ENCODE measurements at regions not wholly inside any gene's neighbourhood (a gene's known extent, or its start where the extent isn't known, plus 50 kb on each side); places are given as distances from the start of the nearest gene placed in this dataset.

DNA sequence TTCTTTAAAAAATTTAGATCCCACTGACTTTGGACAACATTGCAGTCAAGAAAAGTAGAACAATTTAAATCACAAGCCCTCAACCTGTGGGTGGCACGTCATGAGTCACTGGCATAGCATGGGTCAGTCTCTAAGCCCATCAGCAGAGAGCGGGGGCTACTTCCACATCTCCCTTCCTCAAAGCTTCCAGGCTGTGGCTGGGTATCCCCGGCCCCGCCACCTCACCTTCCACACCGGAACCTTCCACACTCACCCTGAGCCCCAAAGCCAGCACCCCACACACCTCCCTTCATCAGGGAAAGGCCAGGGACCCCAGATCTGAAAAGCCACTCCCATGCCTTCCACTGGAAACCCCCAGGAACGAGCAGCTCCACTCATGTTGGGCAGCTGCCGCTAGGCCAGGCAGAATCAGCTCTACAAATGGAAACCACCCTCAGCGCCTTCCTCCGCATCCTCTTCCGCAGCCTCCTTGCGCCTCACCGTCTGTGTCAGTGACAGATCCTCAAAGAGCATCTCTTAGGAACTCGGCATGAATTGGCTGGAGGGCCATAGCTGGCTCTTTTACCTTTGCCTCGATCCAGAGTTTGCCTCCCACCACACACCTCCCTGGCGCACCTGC lies 156.5 kb downstream of the ERCC6L2 start:
- no peak for DNase-seq

DNA sequence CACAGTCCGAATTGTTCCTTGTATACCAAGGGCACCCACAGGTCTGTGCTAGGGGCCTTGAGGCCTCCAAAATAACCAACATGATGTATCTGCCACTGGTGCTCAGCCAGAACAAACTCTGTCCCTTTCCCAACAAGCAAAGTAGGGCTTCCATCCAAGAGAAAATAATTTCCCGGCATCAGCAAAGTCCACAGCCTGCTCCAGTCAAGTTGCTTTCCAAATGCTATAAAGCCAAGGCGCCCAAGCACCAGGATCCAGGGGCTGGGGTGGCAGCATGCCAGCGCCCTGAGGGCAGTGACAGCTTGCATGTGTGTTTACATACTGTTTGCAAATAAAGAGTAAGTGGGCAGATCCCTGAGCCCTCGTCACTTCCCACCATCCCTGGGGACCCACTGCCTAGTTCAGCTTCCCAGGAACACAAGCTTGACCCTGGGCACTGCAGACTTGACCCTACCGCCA lies 155.9 kb downstream of the ERCC6L2 start:
- DNase-seq = peak; percentile 3

DNA sequence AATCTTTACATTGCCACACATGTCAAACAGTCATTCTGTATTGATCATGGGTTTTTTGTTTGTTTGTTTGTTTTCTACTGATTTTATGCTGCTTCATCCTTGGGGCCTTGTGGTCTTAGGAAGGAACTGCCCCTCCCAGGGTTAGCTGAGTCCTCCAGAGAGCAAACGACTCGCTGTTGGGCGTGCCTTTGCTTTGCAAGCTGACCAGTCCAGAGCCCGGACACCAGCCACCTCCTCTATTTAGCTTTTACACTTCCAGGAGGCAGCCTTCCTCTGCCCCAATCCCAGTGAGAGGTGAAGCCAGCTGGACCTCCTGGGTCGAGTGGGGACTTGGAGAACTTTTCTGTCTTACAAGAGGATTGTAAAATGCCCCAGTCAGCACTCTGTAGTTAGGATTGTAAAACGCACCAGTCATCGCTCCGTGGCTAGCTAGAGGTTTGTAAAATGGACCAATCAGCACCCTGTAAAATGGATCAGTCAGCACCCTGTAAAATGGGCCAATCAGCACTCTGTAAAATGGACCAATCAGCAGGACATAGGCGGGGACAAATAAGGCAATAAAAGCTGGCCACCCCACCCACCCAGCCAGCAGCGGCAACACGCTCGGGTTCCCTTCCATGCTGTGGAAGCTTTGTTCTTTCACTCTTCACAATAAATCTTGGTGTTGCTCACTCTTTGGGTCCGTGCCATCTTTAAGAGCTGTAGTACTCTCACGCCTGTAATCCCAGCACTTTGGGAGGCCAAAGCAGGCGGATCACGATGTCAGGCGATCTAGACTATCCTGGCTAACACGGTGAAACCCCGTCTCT lies 154.4 kb downstream of the ERCC6L2 start:
- DNase-seq = no peak

DNA sequence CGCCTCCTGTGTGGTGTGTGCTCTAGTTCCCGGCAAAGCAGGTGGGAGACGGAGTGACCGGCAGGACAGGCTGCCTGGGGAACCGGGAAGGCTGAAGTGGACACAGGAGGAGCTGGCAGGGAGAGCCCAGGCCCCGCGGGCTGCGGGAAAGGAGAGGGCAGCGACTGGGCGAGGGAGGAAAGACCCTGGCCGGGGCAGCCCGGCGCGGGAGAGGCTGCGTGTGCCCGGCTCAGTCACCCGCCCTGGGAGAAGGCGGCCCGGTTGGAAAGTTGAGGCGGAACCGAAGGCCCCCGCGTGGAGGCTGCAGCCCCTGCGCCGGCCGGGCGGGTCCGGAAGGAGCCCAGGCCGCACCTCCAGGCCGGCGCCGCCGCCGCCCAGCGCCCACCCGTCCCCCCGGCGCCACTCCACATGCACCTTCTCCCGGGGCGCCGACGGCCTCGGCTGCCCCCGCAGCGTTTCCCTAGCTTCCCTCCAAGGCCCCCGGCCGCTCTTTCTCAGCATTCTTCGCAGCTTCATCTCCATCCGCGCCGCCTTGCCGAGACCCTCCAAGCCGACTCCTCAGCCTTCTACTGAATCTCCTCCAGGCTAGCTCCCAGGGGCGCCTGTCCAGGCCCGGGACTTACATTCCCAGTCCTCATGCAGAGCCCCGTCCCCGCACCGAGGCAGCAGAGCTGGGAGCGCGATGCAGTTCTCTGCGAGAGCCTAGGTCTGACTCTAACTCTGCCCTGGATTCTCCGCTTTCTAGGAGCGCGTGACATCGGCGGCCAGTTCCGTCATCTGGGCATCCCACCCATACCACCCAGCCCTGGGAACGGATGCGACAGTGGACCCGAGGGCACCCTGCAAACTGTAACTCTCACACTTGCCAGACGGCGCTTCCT lies 152.0 kb downstream of the ERCC6L2 start:
- no peak for DNase-seq

DNA sequence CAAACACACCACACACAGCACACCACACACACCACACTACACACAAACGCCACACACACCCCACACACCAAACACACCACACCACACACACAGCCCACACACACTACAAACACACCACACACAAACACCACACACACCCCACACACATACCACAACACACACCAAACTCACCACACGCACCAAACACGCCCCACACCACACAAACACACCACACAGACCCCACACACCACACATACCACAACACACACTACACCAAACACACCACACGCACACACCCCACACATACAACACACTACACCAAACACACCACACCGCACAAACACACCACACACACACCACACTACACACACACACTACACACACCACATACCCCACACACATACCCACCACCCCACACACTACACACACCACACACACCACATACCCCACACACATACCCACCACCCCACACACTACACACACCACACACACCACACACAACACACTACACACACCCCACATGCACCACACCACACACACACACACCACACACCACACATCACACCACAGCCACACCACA lies 151.2 kb downstream of the ERCC6L2 start:
- DNase-seq = no peak

DNA sequence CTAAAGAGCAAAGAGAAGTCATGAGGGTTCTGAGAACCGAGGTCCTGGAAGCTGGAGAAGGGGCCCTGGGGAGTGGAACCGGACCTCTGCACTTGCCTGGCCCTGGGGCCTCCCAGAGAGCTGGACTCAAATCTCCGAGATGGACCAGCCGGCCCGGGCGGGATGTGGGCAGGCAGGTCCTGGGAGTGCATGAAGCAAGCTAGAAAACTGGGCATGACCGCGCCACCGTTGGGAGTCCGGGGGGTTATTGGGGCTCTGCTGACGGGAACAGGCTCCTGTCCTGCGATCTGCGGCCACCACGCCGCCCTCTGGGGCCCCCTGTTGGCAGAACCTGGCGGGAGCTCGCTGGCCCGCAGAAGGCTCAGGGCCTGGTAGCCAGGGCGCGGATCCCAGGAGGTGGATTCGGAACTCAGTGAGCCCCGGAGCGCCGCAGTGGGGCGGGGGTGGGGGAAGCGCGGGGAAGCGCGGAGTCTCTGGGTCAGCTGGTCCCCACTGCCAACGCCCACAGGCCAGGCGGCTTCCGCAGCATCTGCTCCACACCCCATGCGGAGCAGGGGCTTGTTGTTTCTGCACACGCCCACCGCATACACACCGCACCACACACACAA lies 150.6 kb downstream of the ERCC6L2 start:
- DNase-seq = no peak

DNA sequence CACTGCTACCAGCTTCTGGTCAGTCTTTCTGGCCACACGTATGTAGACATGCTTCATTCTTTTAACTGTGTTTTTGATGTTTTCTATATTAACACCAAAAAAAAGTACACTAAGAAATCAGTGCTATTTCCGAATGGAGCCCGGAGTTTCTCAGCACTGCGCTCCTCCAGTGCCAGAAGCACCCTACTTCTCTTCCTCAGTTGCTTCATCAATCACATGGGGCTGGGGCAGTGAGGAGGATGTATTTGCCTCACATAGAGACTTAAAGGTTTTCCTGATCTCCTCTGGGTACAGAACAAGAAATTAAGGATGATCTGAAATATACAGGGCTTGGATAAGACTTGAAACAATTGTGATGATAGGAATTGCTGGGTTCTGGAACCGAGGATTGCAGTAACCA lies 148.0 kb downstream of the ERCC6L2 start:
- DNase-seq = no peak

DNA sequence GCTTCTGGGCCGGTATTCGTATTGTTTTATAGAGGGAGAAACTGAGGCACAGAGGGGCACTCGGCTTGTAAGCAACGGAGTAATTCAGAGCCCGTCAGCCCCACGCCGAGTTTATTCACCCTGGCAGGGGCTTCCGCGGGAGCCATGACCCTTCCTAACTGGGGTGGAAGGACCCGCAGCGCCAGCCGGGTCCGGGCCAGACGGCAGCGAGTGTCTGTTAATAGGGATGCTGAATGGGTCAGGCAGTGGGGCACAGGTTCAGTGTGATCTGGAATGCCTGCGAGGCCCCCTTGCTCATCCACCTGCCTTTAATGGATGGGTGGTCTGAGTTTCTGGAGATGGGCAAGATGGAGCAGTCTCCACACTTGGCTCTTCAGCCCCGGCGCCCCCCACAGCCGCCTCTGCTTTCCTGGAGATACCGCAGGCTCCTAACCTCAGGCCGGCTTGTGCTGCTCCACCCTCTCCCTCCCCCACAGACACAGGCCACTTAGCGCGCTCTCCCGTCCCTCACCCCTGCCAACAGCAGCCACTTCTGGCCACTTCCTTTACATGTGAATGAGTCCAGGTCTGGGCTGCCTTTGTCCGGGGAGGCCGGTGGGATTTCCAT lies 147.1 kb downstream of the ERCC6L2 start:
- DNase-seq = no peak

DNA sequence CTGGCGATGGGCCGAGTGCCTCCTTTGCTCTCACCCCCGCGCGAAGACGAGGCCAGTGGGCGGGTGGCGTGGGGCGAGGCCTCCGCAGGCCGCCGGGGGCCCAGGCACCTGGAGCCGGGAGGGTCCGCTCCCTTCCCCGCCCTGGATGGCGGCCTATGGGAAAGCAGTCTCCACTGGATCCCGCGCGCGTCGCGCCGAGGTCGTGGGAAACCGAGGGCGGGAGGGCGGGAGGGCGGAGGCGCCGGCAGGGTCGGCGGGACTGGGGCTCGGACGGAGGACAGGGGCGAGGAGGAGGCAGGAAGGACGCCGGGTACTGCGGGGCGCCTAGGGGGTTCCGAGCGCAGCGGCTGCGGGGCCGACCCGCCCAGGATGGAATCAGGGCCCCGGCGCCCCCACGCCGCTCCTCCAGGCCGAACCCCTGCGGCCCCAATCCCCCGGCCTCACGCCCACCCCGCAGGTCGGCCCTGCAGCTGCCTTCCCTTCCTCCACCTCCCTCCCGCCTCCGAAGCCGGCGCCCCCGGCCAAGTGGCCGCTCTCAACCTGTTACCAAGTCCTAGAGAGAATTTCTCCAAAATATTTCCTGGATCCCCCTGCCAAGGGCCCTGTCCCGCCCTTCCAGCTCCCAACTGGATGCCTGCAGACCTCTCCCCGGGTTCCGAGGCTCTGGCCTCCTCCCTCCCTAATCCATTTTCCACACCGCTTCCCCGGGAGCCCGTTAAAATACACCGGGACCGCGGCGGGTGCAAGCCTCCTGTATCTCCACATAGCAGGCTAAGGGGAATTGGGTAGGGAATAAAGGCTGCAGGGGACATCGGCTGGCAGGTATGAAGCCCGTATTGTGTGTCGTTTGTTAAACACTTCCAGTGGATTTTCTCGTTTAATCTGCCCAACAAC lies 146.3 kb downstream of the ERCC6L2 start:
- DNase-seq = no peak

DNA sequence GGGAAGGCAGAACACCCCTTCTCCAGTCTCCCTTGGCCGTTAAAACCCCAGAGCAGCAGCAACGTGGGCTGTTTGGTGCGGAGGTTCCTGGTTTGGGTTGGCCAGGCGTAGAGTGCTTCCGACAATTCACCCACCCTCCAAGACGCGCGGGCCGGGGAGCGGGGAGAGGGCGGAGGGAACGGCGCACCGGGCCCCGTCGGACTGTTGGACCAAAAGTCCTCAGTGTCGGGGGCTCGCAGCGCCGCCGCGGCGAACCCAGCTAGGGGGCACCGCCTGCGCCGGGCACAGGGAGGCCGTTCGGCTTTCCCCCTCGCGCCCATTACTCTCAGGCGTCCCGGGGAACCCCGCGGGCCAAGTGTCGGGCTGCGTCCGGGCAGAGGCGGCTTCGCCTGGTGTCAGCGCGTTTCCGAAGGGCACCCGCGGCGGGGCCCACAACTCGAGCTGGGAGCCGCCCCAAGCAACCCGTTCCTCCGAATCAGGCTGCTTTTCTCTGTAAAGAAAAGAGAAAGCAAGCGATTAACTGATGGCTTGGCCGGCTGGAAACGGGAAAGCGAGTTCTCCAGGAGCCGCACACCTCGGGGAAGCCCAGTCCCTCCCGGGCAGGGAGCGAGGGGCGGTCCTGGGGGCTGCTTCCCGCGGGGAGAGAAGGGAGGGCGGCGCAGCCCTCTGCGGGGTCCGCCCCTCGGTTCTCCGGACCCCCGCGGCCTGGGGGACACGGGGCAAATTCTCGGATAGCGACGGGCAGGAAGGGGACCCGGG lies 145.5 kb downstream of the ERCC6L2 start:
- DNase-seq = no peak

DNA sequence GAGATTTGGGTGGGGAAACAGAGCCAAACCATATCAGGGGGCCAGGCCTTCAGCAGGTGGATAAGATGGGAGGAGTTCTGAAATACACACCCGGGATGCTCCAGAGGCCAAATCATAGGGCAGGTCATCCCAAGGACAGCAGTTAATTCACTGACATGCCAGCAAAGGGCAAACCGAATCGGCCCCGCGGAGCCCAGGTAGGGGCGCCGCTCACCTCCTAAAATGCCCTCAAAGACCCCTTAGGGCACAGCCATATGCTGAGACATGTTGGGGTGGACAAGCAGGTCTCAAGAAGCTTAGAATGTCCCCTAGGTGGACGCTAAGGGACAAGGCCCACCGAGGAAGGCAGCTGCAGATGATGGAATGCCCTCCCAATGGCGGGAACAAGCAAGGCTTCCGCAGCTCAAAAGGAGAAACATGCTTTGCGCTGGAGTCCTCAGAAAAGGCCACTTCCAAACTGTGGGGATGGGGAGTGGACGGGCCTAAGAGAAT lies 144.9 kb downstream of the ERCC6L2 start:
- no peak for DNase-seq

All from GOT3 (cell line).